GM23338 (cell line): ENCODE measurements at regions not wholly inside any gene's neighbourhood (a gene's known extent, or its start where the extent isn't known, plus 50 kb on each side); places are given as distances from the start of the nearest gene placed in this dataset.

Experiments used
- ATAC-seq: fragments of 200-7000 bp; cut with Tn5 transposase; 3 replicates; pipeline ENCODE4 v1.9.1; 2020
- DNase-seq: peaks from one replicate; pipeline ENCODE4 v3.0.0-alpha.2; 2015; ENCODE audit warnings: low spot score
- H2AFZ ChIP-seq: fragments of 200-600 bp; sonication (generic); 2 replicates; pipeline ENCODE4 v1.8.0; 2016; ENCODE audit warnings: antibody characterized with exemption, mild to moderate bottlenecking, moderate library complexity
- H3F3A ChIP-seq: fragments of 200-600 bp; sonication (generic); replicated peaks from 2 replicates; pipeline ENCODE4 v1.8.0; 2017; ENCODE audit warnings: antibody characterized with exemption, mixed run types, low read depth
- H3K27ac ChIP-seq: fragments of 200-600 bp; sonication (generic); 2 replicates; pipeline ENCODE4 v1.6.1; 2016; ENCODE audit warnings: low read depth
- H3K27me3 ChIP-seq: fragments of 200-600 bp; sonication (generic); 2 replicates; pipeline ENCODE4 v1.8.0; 2016; ENCODE audit warnings: mild to moderate bottlenecking, mixed run types, moderate library complexity; ENCODE audit not compliant: insufficient read depth
- H3K36me3 ChIP-seq: fragments of 200-600 bp; sonication (generic); 2 replicates; pipeline ENCODE4 v1.8.0; 2016; ENCODE audit warnings: mild to moderate bottlenecking; ENCODE audit not compliant: insufficient read depth
- H3K4me1 ChIP-seq: fragments of 200-600 bp; sonication (generic); 2 replicates; pipeline ENCODE4 v1.8.0; 2016; ENCODE audit warnings: mild to moderate bottlenecking, moderate library complexity; ENCODE audit not compliant: insufficient read depth
- H3K4me2 ChIP-seq: fragments of 200-600 bp; sonication (generic); 2 replicates; pipeline ENCODE4 v1.7.1; 2017; ENCODE audit warnings: mixed run types
- H3K4me3 ChIP-seq: fragments of 200-600 bp; sonication (generic); 2 replicates; pipeline ENCODE4 v1.6.1; 2016; ENCODE audit warnings: mixed run types
- H3K79me2 ChIP-seq: fragments of 200-600 bp; sonication (generic); replicated peaks from 2 replicates; pipeline ENCODE4 v1.8.0; 2017; ENCODE audit warnings: mild to moderate bottlenecking; ENCODE audit not compliant: insufficient read depth
- H3K9me2 ChIP-seq: fragments of 200-600 bp; sonication (generic); 2 replicates; pipeline ENCODE4 v1.8.0; 2017; ENCODE audit not compliant: insufficient read depth
- H4K20me1 ChIP-seq: fragments of 200-600 bp; sonication (generic); replicated peaks from 2 replicates; pipeline ENCODE4 v1.8.0; 2017; ENCODE audit warnings: mild to moderate bottlenecking; ENCODE audit not compliant: insufficient read depth
- H3K27ac Mint-ChIP-seq: 2 replicates; pipeline ENCODE4 v1.8.0; 2020; ENCODE audit warnings: inconsistent platforms, mild to moderate bottlenecking, moderate library complexity, mixed read lengths
- H3K27me3 Mint-ChIP-seq: 3 replicates; pipeline ENCODE4 v1.8.0; 2022; ENCODE audit warnings: low read depth, mild to moderate bottlenecking, moderate library complexity, mixed read lengths, inconsistent platforms; ENCODE audit not compliant: insufficient read depth, poor library complexity
- H3K36me3 Mint-ChIP-seq: 3 replicates; pipeline ENCODE4 v1.8.0; 2021; ENCODE audit warnings: low read depth, mild to moderate bottlenecking, inconsistent platforms, moderate library complexity, mixed read lengths
- H3K4me1 Mint-ChIP-seq: 3 replicates; pipeline ENCODE4 v1.8.0; 2020; ENCODE audit warnings: mild to moderate bottlenecking, inconsistent platforms, mixed read lengths
- H3K4me3 Mint-ChIP-seq: 3 replicates; pipeline ENCODE4 v1.8.0; 2021; ENCODE audit warnings: moderate library complexity, mild to moderate bottlenecking, inconsistent platforms, mixed read lengths
- H3K9me3 Mint-ChIP-seq: 3 replicates; pipeline ENCODE4 v1.8.0; 2020; ENCODE audit warnings: moderate library complexity, mild to moderate bottlenecking, inconsistent platforms, mixed read lengths
- CREB1 ChIP-seq: fragments of 250-450 bp; sonication (Bioruptor Pico); IDR thresholded peaks from 2 replicates; pipeline ENCODE4 v1.5.0; 2020; ENCODE audit warnings: low read depth, mild to moderate bottlenecking, moderate library complexity
- EZH2 ChIP-seq: fragments of 200-600 bp; sonication (generic); IDR thresholded peaks from one replicate; pipeline ENCODE4 v1.8.0; 2017; ENCODE audit warnings: antibody characterized with exemption, mild to moderate bottlenecking, low read depth; ENCODE audit not compliant: unreplicated experiment
- JUNB ChIP-seq: IDR thresholded peaks from one replicate; pipeline ENCODE4 v1.6.1; 2016; ENCODE audit warnings: antibody characterized with exemption; ENCODE audit not compliant: unreplicated experiment
- NANOG ChIP-seq: IDR thresholded peaks from 2 replicates; pipeline ENCODE4 v1.6.1; 2016; ENCODE audit warnings: antibody characterized with exemption, borderline replicate concordance
- POLR2AphosphoS5 ChIP-seq: IDR thresholded peaks from 2 replicates; pipeline ENCODE4 v1.6.1; 2016; ENCODE audit warnings: antibody characterized with exemption, low read depth
- REST ChIP-seq: IDR thresholded peaks from one replicate; pipeline ENCODE4 v1.6.1; 2018; ENCODE audit warnings: antibody characterized with exemption; ENCODE audit not compliant: unreplicated experiment
- ZNF114 ChIP-seq: fragments of 250-450 bp; sonication (Bioruptor Pico); IDR thresholded peaks from 2 replicates; pipeline ENCODE4 v1.5.0; 2020; ENCODE audit warnings: mild to moderate bottlenecking, moderate library complexity
- ZNF331 ChIP-seq: fragments of 250-450 bp; sonication (Bioruptor Pico); IDR thresholded peaks from 2 replicates; pipeline ENCODE4 v1.5.0; 2020; ENCODE audit warnings: low read depth, mild to moderate bottlenecking, moderate library complexity
- ZNF462 ChIP-seq: fragments of 250-450 bp; sonication (Bioruptor Pico); IDR thresholded peaks from 2 replicates; pipeline ENCODE4 v1.5.0; 2020; ENCODE audit warnings: mild to moderate bottlenecking, moderate library complexity
- TF ChIP-seq, protein P1 (sequence below): IDR thresholded peaks from 2 replicates; pipeline ENCODE4 v1.6.1; 2016; ENCODE audit warnings: antibody characterized with exemption
- TF ChIP-seq, protein P2 (sequence below), 2 experiments: fragments of 200-600 bp in 1 of 2; sonication (generic) in 1 of 2; conservative IDR thresholded peaks; 2 replicates each; pipeline versions ENCODE4 v1.5.1 to v1.6.1; 2016 to 2017; ENCODE audit warnings: antibody characterized with exemption in 2 of 2, low read depth in 2 of 2, mild to moderate bottlenecking in 2 of 2, moderate library complexity in 1 of 2

- TF ChIP-seq REST (no peak), POLR2AphosphoS5 (no peak), EZH2 (no peak)
- TF ChIP-seq, protein P1, sequence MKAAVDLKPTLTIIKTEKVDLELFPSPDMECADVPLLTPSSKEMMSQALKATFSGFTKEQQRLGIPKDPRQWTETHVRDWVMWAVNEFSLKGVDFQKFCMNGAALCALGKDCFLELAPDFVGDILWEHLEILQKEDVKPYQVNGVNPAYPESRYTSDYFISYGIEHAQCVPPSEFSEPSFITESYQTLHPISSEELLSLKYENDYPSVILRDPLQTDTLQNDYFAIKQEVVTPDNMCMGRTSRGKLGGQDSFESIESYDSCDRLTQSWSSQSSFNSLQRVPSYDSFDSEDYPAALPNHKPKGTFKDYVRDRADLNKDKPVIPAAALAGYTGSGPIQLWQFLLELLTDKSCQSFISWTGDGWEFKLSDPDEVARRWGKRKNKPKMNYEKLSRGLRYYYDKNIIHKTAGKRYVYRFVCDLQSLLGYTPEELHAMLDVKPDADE = no peak
Observed at GRCh38 chr10:80860719-80861118, 323.0 kb downstream of the SH2D4B start (continued).

GRCh38 chr10:80861882-80862281 lies 324.2 kb downstream of the SH2D4B start:
- Histone ChIP-seq H4K20me1 (no peaks in the 10 kb centered on the region), H3K27me3 (no peaks in the 10 kb centered on the region), H2AFZ (no peak overlapping the region), H3K36me3 (no peaks in the 10 kb centered on the region), H3K4me2 (no peak overlapping the region), H3K9me2 (no peaks in the 10 kb centered on the region), H3F3A (no peaks in the 10 kb centered on the region), H3K79me2 (no peaks in the 10 kb centered on the region), H3K4me1 (peaks cover 14% of the 10 kb centered on the region; the same call in 1 of the 2 replicates), H3K4me3 (no peak overlapping the region), H3K27ac (no peak overlapping the region)
- no peak overlapping the region for H3K4me3 Mint-ChIP-seq
- peaks cover 18% of the 10 kb centered on the region for H3K4me1 Mint-ChIP-seq
- DNase-seq = no peak
- peaks cover 12% of the 10 kb centered on the region for H3K9me3 Mint-ChIP-seq
- peaks cover 3% of the 10 kb centered on the region for H3K27me3 Mint-ChIP-seq
- peaks cover 6% of the 10 kb centered on the region; the same call in 1 of the 3 replicates for H3K36me3 Mint-ChIP-seq
- ATAC-seq = no peak
- H3K27ac Mint-ChIP-seq = no peak overlapping the region
- no peak for TF ChIP-seq NANOG
- no peak for TF ChIP-seq ZNF462 (CRISPR knock-in tag)
- TF ChIP-seq JUNB = no peak
- no peak for TF ChIP-seq ZNF331 (CRISPR knock-in tag)
- TF ChIP-seq EZH2 = no peak
- TF ChIP-seq ZNF114 = no peak
- TF ChIP-seq, protein P2, sequence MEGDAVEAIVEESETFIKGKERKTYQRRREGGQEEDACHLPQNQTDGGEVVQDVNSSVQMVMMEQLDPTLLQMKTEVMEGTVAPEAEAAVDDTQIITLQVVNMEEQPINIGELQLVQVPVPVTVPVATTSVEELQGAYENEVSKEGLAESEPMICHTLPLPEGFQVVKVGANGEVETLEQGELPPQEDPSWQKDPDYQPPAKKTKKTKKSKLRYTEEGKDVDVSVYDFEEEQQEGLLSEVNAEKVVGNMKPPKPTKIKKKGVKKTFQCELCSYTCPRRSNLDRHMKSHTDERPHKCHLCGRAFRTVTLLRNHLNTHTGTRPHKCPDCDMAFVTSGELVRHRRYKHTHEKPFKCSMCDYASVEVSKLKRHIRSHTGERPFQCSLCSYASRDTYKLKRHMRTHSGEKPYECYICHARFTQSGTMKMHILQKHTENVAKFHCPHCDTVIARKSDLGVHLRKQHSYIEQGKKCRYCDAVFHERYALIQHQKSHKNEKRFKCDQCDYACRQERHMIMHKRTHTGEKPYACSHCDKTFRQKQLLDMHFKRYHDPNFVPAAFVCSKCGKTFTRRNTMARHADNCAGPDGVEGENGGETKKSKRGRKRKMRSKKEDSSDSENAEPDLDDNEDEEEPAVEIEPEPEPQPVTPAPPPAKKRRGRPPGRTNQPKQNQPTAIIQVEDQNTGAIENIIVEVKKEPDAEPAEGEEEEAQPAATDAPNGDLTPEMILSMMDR (conservative IDR thresholded peaks at IDR 0.05; ENCODE audit: low read depth in 2 of 2) = no peak
- TF ChIP-seq POLR2AphosphoS5 = no peak
- no peak for TF ChIP-seq CREB1
- TF ChIP-seq, protein P1 = no peak
